OCI-LY7 (cell line): ENCODE measurements at regions not wholly inside any gene's neighbourhood (a gene's known extent, or its start where the extent isn't known, plus 50 kb on each side); places are given as distances from the start of the nearest gene placed in this dataset.

Source experiments
- BruUV-seq: library from RNA; stranded (reverse); fragments of 400-500 nt; replicated peaks from 2 replicates; lab custom pipeline; 2021; lab: Mats Ljungman, UMichigan
- CTCF ChIA-PET: fragments of 300-600 bp; sonication (Branson Sonifier 250); formaldehyde crosslinking; loops from one replicate; lab custom pipeline; 2022; ENCODE audit warnings: antibody characterized with exemption; ENCODE audit not compliant: unreplicated experiment; lab: Charles Lee
- POLR2A ChIA-PET: fragments of 300-600 bp; sonication (Branson Sonifier 250); formaldehyde crosslinking; loops from one replicate; lab custom pipeline; 2022; ENCODE audit warnings: antibody characterized with exemption; lab: Charles Lee
- DNase-seq: peaks from one replicate; pipeline ENCODE4 v3.0.0-alpha.2; 2015; ENCODE audit warnings: low spot score
- H2AFZ ChIP-seq: fragments of 200-600 bp; sonication (generic), shearing (Covaris generic); 2 replicates; pipeline ENCODE4 v1.6.1; 2014; ENCODE audit warnings: mild to moderate bottlenecking, antibody characterized with exemption, low read length, moderate library complexity
- H3K27ac ChIP-seq: fragments of 200-600 bp; sonication (generic); 2 replicates; pipeline ENCODE4 v1.5.1; 2014; ENCODE audit warnings: mixed run types, low read depth, mild to moderate bottlenecking, moderate library complexity, low read length, inconsistent platforms; ENCODE audit not compliant: poor library complexity, severe bottlenecking
- H3K36me3 ChIP-seq: fragments of 200-600 bp; sonication (generic); 2 replicates; pipeline ENCODE4 v1.6.1; 2014; ENCODE audit warnings: mild to moderate bottlenecking, antibody characterized with exemption, low read length, moderate library complexity, mixed read lengths; ENCODE audit not compliant: insufficient read depth
- H3K4me1 ChIP-seq: fragments of 200-600 bp; sonication (generic); 2 replicates; pipeline ENCODE4 v1.5.1; 2014; ENCODE audit warnings: mild to moderate bottlenecking, low read length; ENCODE audit not compliant: insufficient read depth, poor library complexity, severe bottlenecking
- H3K4me2 ChIP-seq: fragments of 200-600 bp; sonication (generic); 2 replicates; pipeline ENCODE4 v1.6.1; 2014; ENCODE audit warnings: mild to moderate bottlenecking, low read length
- H3K4me3 ChIP-seq: fragments of 200-600 bp; sonication (generic); 2 replicates; pipeline ENCODE4 v1.5.1; 2014; ENCODE audit warnings: mild to moderate bottlenecking, low read depth, low read length; ENCODE audit not compliant: poor library complexity, severe bottlenecking
- H3K79me2 ChIP-seq: fragments of 200-600 bp; sonication (generic); 2 replicates; pipeline ENCODE4 v1.6.1; 2016; ENCODE audit warnings: low read depth, mild to moderate bottlenecking, low read length, moderate library complexity, mixed read lengths; ENCODE audit not compliant: insufficient read depth
- H3K9me2 ChIP-seq: fragments of 200-600 bp; sonication (generic); 2 replicates; pipeline ENCODE4 v1.6.1; 2016; ENCODE audit warnings: mild to moderate bottlenecking, low read length, mixed read lengths; ENCODE audit not compliant: insufficient read depth
- H3K9me3 ChIP-seq: fragments of 200-600 bp; sonication (generic); 2 replicates; pipeline ENCODE4 v1.6.1; 2014; ENCODE audit warnings: mild to moderate bottlenecking, mixed run types, low read length, mixed read lengths
- H4K20me1 ChIP-seq: fragments of 200-600 bp; sonication (generic); 2 replicates; pipeline ENCODE4 v1.6.1; 2014; ENCODE audit warnings: mild to moderate bottlenecking, antibody characterized with exemption, low read length, moderate library complexity, mixed read lengths; ENCODE audit not compliant: insufficient read depth
- EZH2phosphoT487 ChIP-seq: fragments of 200-600 bp; sonication (generic); IDR thresholded peaks from 2 replicates; pipeline ENCODE4 v1.6.1; 2018; ENCODE audit warnings: low read depth, borderline replicate concordance, mild to moderate bottlenecking, mixed run types, antibody characterized with exemption, low read length, moderate library complexity, mixed read lengths
- intact Hi-C: fragments of 100-400 bp; cut with micrococcal nuclease; formaldehyde crosslinking; loops from one replicate; pipeline ENCODE4 v1.10.0; 2022; ENCODE audit not compliant: unreplicated experiment
- TF ChIP-seq, protein P1 (sequence below): fragments of 200-600 bp; sonication (generic); conservative IDR thresholded peaks from 2 replicates; pipeline ENCODE4 v1.5.1; 2014; ENCODE audit warnings: mild to moderate bottlenecking, antibody characterized with exemption, low read length, moderate library complexity, mixed read lengths

GRCh38 chr4:181822005-181822375 is 421.2 kb upstream of the TENM3 start:
- Histone ChIP-seq H3K4me2 (no peak overlapping the region), H3K9me2 (no peaks in the 10 kb centered on the region), H3K27ac (no peak overlapping the region), H3K79me2 (no peaks in the 10 kb centered on the region), H3K4me3 (no peak overlapping the region), H3K4me1 (no peaks in the 10 kb centered on the region), H3K9me3 (no peaks in the 10 kb centered on the region), H2AFZ (no peak overlapping the region), H3K36me3 (no peaks in the 10 kb centered on the region), H4K20me1 (no peaks in the 10 kb centered on the region)
- POLR2A ChIA-PET = interaction anchor here (0.5 to 0.6 kb wide), 2 partner anchors 37 to 821 kb away, joined by 3 read pairs; no protein-coding TSS in a partner anchor
- intact Hi-C loops = no loop called here
- CTCF ChIA-PET = no interaction called here
- no peak for DNase-seq
- BruUV-seq = no TSS peak
- no peak for TF ChIP-seq EZH2phosphoT487
- TF ChIP-seq, protein P1, sequence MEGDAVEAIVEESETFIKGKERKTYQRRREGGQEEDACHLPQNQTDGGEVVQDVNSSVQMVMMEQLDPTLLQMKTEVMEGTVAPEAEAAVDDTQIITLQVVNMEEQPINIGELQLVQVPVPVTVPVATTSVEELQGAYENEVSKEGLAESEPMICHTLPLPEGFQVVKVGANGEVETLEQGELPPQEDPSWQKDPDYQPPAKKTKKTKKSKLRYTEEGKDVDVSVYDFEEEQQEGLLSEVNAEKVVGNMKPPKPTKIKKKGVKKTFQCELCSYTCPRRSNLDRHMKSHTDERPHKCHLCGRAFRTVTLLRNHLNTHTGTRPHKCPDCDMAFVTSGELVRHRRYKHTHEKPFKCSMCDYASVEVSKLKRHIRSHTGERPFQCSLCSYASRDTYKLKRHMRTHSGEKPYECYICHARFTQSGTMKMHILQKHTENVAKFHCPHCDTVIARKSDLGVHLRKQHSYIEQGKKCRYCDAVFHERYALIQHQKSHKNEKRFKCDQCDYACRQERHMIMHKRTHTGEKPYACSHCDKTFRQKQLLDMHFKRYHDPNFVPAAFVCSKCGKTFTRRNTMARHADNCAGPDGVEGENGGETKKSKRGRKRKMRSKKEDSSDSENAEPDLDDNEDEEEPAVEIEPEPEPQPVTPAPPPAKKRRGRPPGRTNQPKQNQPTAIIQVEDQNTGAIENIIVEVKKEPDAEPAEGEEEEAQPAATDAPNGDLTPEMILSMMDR = no peak

- Histone ChIP-seq H4K20me1 (no peaks in the 10 kb centered on the region), H3K4me1 (no peaks in the 10 kb centered on the region), H3K27ac (no peak overlapping the region), H3K36me3 (no peaks in the 10 kb centered on the region), H3K79me2 (no peaks in the 10 kb centered on the region), H3K4me3 (no peak overlapping the region), H3K4me2 (no peak overlapping the region), H2AFZ (no peak overlapping the region), H3K9me3 (no peaks in the 10 kb centered on the region), H3K9me2 (no peaks in the 10 kb centered on the region)
- intact Hi-C loops = no loop called here
- TF ChIP-seq, protein P1 = no peak
- no peak for TF ChIP-seq EZH2phosphoT487
- no peak for DNase-seq
- BruUV-seq = no TSS peak
- ChIA-PET CTCF (no interaction called here), POLR2A (no interaction called here)
Observed at GRCh38 chr4:181823183-181823582, 420.0 kb upstream of the TENM3 start.

DNA sequence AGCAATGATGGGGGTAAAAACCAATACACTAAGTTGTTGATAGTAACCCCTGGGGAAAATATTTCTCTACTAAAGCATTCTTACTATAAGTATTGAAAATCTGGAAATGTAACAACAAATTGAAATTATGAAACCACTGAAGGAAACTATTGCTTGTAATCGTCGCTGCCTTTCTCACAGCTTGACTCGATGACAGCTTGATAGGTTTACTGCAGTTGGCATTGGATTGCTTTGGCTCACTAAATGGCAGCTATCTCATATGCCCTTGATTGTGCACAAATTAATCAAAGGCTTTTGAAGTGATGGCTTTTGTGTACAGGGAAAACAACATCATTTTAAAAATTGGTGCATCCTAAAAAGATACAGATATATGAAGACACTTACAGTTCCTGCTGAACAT is 419.6 kb upstream of the TENM3 start:
- no peaks in the 10 kb centered on the region for H3K79me2 ChIP-seq
- no peaks in the 10 kb centered on the region for H3K36me3 ChIP-seq
- CTCF ChIA-PET = no interaction called here
- H3K9me3 ChIP-seq = no peaks in the 10 kb centered on the region
- no peak for TF ChIP-seq EZH2phosphoT487
- TF ChIP-seq, protein P1 = no peak
- no peaks in the 10 kb centered on the region for H4K20me1 ChIP-seq
- intact Hi-C loops = no loop called here
- POLR2A ChIA-PET = no interaction called here
- BruUV-seq = no TSS peak
- H3K4me2 ChIP-seq = no peak overlapping the region
- H3K27ac ChIP-seq = no peak overlapping the region
- H2AFZ ChIP-seq = no peak overlapping the region
- H3K9me2 ChIP-seq = no peaks in the 10 kb centered on the region
- no peak for DNase-seq
- H3K4me3 ChIP-seq = no peak overlapping the region
- H3K4me1 ChIP-seq = no peaks in the 10 kb centered on the region
